NCI-H2196 (cell line): ENCODE measurements at regions not wholly inside any gene's neighbourhood (a gene's known extent, or its start where the extent isn't known, plus 50 kb on each side); places are given as distances from the start of the nearest gene placed in this dataset.
A peak's percentile ranks its signal among the peaks of the same experiment; 100 is the strongest.
"Not testable (repeated sequence)": the region's sequence is repeated elsewhere in the genome, so short reads cannot be mapped to it uniquely, and the experiment has no call there.

Experiments used
- DNase-seq: peaks from one replicate; lab custom pipeline; 2025; ENCODE audit not compliant: unreplicated experiment; lab: John Stamatoyannopoulos, UW

GRCh38 chr6:135644394-135644793 is 146.9 kb upstream of the AHI1 start:
- DNase-seq: no peak

- DNase-seq: no peak
Measured at GRCh38 chr6:135647521-135647920, 150.0 kb upstream of the AHI1 start.

GRCh38 chr6:135651964-135652755 is 154.6 kb upstream of the AHI1 start:
- no peak for DNase-seq

- no peak for DNase-seq
Measured at GRCh38 chr6:135655055-135655454, 157.5 kb upstream of the AHI1 start.

- peak; percentile 35 for DNase-seq
Measured at GRCh38 chr6:135657207-135657606, 159.7 kb upstream of the AHI1 start.

- DNase-seq: no peak
Measured at GRCh38 chr6:135658481-135658880, 160.9 kb upstream of the AHI1 start.

GRCh38 chr6:135658916-135659315 is 161.4 kb upstream of the AHI1 start:
- no peak for DNase-seq

GRCh38 chr6:135664527-135664926 is 167.0 kb upstream of the AHI1 start:
- no peak for DNase-seq

- DNase-seq: no peak
Measured at GRCh38 chr6:135665935-135666334, 168.4 kb upstream of the AHI1 start.

GRCh38 chr6:135667691-135668455 is 170.3 kb upstream of the AHI1 start:
- peak; percentile 55 for DNase-seq

GRCh38 chr6:135672256-135672655 is 174.7 kb upstream of the AHI1 start:
- DNase-seq: no peak

- no peak for DNase-seq
Measured at GRCh38 chr6:135673501-135674309, 176.2 kb upstream of the AHI1 start.

GRCh38 chr6:135675026-135675425 is 176.5 kb upstream of the PDE7B start:
- DNase-seq: no peak

GRCh38 chr6:135675862-135676261 is 175.6 kb upstream of the PDE7B start:
- peak; percentile 14 for DNase-seq

GRCh38 chr6:135680964-135681913 is 170.3 kb upstream of the PDE7B start:
- DNase-seq: peak; percentile 38

- no peak for DNase-seq
Measured at GRCh38 chr6:135686784-135687301, 164.7 kb upstream of the PDE7B start.

GRCh38 chr6:135688476-135688875 is 163.0 kb upstream of the PDE7B start:
- not testable (repeated sequence) for DNase-seq

GRCh38 chr6:135692426-135692825 is 159.1 kb upstream of the PDE7B start:
- no peak for DNase-seq

GRCh38 chr6:135693811-135694370 is 157.6 kb upstream of the PDE7B start:
- no peak for DNase-seq

GRCh38 chr6:135699705-135700104 is 151.8 kb upstream of the PDE7B start:
- no peak for DNase-seq
